Uterus (tissue), 2 donors: ENCODE measurements at regions not wholly inside any gene's neighbourhood (a gene's known extent, or its start where the extent isn't known, plus 50 kb on each side); places are given as distances from the start of the nearest gene placed in this dataset.

ENCODE experiments used
- POLR2A ChIP-seq, 2 donors: fragments of 450-650 bp; IDR thresholded peaks; one replicate each; pipeline ENCODE4 v1.6.1; 2016; ENCODE audit warnings: antibody characterized with exemption in 2 of 2, mild to moderate bottlenecking in 1 of 2, moderate library complexity in 1 of 2
- TF ChIP-seq, protein P1 (sequence below), 4 experiments: fragments of 200-600 bp in 2 of 4; fragments of 450-650 bp in 2 of 4; sonication (generic) in 2 of 4; IDR thresholded peaks; one replicate each; pipeline ENCODE4 v1.5.1; 2016 to 2019; ENCODE audit warnings: antibody characterized with exemption in 4 of 4, mild to moderate bottlenecking in 2 of 4, moderate library complexity in 1 of 4

DNA sequence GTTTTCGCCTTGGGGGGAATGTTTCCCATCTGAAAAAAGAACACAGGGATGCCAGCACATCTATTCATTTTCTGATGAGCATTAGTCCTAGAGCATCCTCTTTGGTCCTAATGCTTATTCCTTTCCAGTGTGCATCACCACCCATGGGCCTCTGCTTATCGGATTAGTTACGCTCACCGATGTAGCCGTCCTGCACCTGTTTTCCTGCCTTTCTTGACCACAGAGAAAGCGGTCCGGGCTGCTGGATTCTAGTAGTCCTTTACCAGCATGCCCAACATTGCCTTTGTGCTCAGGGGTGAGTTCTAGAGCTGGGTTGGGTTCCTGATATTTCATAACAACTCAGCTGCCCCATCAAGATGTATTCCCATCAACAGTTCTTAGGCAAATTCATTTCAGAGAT is 2084.5 kb upstream of the C9orf72 start:
- TF ChIP-seq, protein P1, sequence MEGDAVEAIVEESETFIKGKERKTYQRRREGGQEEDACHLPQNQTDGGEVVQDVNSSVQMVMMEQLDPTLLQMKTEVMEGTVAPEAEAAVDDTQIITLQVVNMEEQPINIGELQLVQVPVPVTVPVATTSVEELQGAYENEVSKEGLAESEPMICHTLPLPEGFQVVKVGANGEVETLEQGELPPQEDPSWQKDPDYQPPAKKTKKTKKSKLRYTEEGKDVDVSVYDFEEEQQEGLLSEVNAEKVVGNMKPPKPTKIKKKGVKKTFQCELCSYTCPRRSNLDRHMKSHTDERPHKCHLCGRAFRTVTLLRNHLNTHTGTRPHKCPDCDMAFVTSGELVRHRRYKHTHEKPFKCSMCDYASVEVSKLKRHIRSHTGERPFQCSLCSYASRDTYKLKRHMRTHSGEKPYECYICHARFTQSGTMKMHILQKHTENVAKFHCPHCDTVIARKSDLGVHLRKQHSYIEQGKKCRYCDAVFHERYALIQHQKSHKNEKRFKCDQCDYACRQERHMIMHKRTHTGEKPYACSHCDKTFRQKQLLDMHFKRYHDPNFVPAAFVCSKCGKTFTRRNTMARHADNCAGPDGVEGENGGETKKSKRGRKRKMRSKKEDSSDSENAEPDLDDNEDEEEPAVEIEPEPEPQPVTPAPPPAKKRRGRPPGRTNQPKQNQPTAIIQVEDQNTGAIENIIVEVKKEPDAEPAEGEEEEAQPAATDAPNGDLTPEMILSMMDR (IDR thresholded peaks at IDR 0.05), result no peak
- TF ChIP-seq POLR2A (IDR thresholded peaks at IDR 0.05), result no peak
